EL (cell line): ENCODE measurements at regions not wholly inside any gene's neighbourhood (a gene's known extent, or its start where the extent isn't known, plus 50 kb on each side); places are given as distances from the start of the nearest gene placed in this dataset.
"Not testable (repeated sequence)": the region's sequence is repeated elsewhere in the genome, so short reads cannot be mapped to it uniquely, and the experiment has no call there.

ENCODE experiments used
- DNase-seq: peaks from one replicate; pipeline ENCODE4 v3.0.0-alpha.2; 2016

- DNase-seq = no peak
These were observed 504.5 kb downstream of the NFIB start for GRCh38 chr9:13809401-13809800.

- no peak for DNase-seq
These were observed 506.8 kb downstream of the NFIB start for GRCh38 chr9:13807118-13807517.

GRCh38 chr9:13806714-13807113 lies 507.2 kb downstream of the NFIB start:
- DNase-seq = no peak

- no peak for DNase-seq
These were observed 508.4 kb downstream of the NFIB start for GRCh38 chr9:13805546-13805945.

GRCh38 chr9:13804532-13804931 lies 509.4 kb downstream of the NFIB start:
- DNase-seq = peak; percentile 33

GRCh38 chr9:13800776-13801175 lies 513.2 kb downstream of the NFIB start:
- no peak for DNase-seq

GRCh38 chr9:13797701-13798100 lies 516.2 kb downstream of the NFIB start:
- not testable (repeated sequence) for DNase-seq

GRCh38 chr9:13791816-13792215 lies 512.3 kb upstream of the MPDZ start:
- no peak for DNase-seq

GRCh38 chr9:13790055-13790454 lies 510.6 kb upstream of the MPDZ start:
- no peak for DNase-seq

- peak; percentile 37 for DNase-seq
These were observed 507.8 kb upstream of the MPDZ start for GRCh38 chr9:13787234-13787833.

- DNase-seq = no peak
These were observed 507.2 kb upstream of the MPDZ start for GRCh38 chr9:13786711-13787110.

GRCh38 chr9:13786131-13786530 lies 506.6 kb upstream of the MPDZ start:
- DNase-seq = peak; percentile 44

- no peak for DNase-seq
These were observed 499.6 kb upstream of the MPDZ start for GRCh38 chr9:13779106-13779505.

- peak; percentile 14 for DNase-seq
These were observed 499.1 kb upstream of the MPDZ start for GRCh38 chr9:13778631-13779030.

GRCh38 chr9:13770956-13771355 lies 491.5 kb upstream of the MPDZ start:
- no peak for DNase-seq

- DNase-seq = no peak
These were observed 490.1 kb upstream of the MPDZ start for GRCh38 chr9:13769641-13770040.

GRCh38 chr9:13769006-13769405 lies 489.5 kb upstream of the MPDZ start:
- no peak for DNase-seq

- no peak for DNase-seq
These were observed 482.7 kb upstream of the MPDZ start for GRCh38 chr9:13762209-13762608.

GRCh38 chr9:13759551-13759950 lies 480.1 kb upstream of the MPDZ start:
- DNase-seq = no peak

GRCh38 chr9:13758936-13759335 lies 479.4 kb upstream of the MPDZ start:
- no peak for DNase-seq

GRCh38 chr9:13756943-13757342 lies 477.5 kb upstream of the MPDZ start:
- no peak for DNase-seq

GRCh38 chr9:13755551-13755950 lies 476.1 kb upstream of the MPDZ start:
- no peak for DNase-seq

- DNase-seq = no peak
These were observed 471.1 kb upstream of the MPDZ start for GRCh38 chr9:13750639-13751038.

GRCh38 chr9:13750061-13750460 lies 470.6 kb upstream of the MPDZ start:
- peak; percentile 90 for DNase-seq

- no peak for DNase-seq
These were observed 467.4 kb upstream of the MPDZ start for GRCh38 chr9:13746876-13747275.
